Thyroid gland (tissue), 4 donors: ENCODE measurements at regions not wholly inside any gene's neighbourhood (a gene's known extent, or its start where the extent isn't known, plus 50 kb on each side); places are given as distances from the start of the nearest gene placed in this dataset.

Source experiments
- POLR2A ChIP-seq, 2 donors: fragments of 450-650 bp; IDR thresholded peaks; one replicate each; pipeline ENCODE4 v1.6.1; 2017; ENCODE audit warnings: antibody characterized with exemption in 2 of 2, mild to moderate bottlenecking in 2 of 2, moderate library complexity in 1 of 2
- TF ChIP-seq, protein P1 (sequence below), 6 experiments: fragments of 200-600 bp in 3 of 6; fragments of 450-650 bp in 3 of 6; sonication (generic) in 3 of 6; IDR thresholded peaks; one replicate each; pipeline ENCODE4 v1.5.1; 2016 to 2019; ENCODE audit warnings: antibody characterized with exemption in 6 of 6, mild to moderate bottlenecking in 2 of 6, inconsistent platforms in 1 of 6, moderate library complexity in 1 of 6

DNA sequence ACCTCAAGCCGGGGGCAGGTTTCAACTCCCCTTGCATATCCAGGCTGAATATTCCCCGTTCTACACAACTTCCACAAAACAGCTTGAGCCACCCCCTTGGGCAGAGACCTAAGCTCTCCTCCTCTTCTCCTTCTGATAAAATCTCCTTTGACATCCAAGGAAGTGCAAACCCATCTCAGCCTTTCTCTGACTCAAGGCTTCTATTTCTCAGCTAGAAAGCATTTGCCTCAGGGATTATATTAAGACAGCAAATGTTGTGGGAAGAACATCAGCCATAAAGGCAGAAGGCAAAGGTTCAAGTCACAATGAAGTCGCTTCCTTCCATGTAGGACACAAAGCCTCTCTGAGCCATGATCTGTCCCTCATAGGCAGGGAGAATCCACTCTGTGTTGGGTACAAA lies 386.6 kb upstream of the ARID1B start:
- no peak for TF ChIP-seq POLR2A (IDR thresholded peaks at IDR 0.05)
- TF ChIP-seq, protein P1, sequence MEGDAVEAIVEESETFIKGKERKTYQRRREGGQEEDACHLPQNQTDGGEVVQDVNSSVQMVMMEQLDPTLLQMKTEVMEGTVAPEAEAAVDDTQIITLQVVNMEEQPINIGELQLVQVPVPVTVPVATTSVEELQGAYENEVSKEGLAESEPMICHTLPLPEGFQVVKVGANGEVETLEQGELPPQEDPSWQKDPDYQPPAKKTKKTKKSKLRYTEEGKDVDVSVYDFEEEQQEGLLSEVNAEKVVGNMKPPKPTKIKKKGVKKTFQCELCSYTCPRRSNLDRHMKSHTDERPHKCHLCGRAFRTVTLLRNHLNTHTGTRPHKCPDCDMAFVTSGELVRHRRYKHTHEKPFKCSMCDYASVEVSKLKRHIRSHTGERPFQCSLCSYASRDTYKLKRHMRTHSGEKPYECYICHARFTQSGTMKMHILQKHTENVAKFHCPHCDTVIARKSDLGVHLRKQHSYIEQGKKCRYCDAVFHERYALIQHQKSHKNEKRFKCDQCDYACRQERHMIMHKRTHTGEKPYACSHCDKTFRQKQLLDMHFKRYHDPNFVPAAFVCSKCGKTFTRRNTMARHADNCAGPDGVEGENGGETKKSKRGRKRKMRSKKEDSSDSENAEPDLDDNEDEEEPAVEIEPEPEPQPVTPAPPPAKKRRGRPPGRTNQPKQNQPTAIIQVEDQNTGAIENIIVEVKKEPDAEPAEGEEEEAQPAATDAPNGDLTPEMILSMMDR (IDR thresholded peaks at IDR 0.05), result no peak
